ENCODE measurements at regions not wholly inside any gene's neighbourhood (a gene's known extent, or its start where the extent isn't known, plus 50 kb on each side); places are given as distances from the start of the nearest gene placed in this dataset.

GRCh38 chr7:46485481-46486065 lies 564.5 kb upstream of the IGFBP3 start:
- TF ChIP-seq CTCF (IDR thresholded peaks at IDR 0.05; ENCODE audit: low read depth, low read length, missing input control), result no peak
- TF ChIP-seq MAX (IDR thresholded peaks at IDR 0.05), result no peak
- TF ChIP-seq GABPA (IDR thresholded peaks at IDR 0.05 in 1 of 2, conservative IDR thresholded peaks at IDR 0.05 in 1 of 2), result no peak
- TF ChIP-seq RAD21 (IDR thresholded peaks at IDR 0.05), result no peak
- no peak for TF ChIP-seq YY1 (IDR thresholded peaks at IDR 0.05)
- no peak for TF ChIP-seq FOXA1 (IDR thresholded peaks at IDR 0.05)
- TF ChIP-seq TAF1 (conservative IDR thresholded peaks at IDR 0.05), result no peak
- no peak for TF ChIP-seq JUND (IDR thresholded peaks at IDR 0.05)
- no peak for TF ChIP-seq ATF3 (IDR thresholded peaks at IDR 0.05)
- TF ChIP-seq REST (IDR thresholded peaks at IDR 0.05), result no peak

Data from liver (tissue), 3 donors.